C4-2B (cell line): ENCODE measurements at regions not wholly inside any gene's neighbourhood (a gene's known extent, or its start where the extent isn't known, plus 50 kb on each side); places are given as distances from the start of the nearest gene placed in this dataset.

Source experiments
- CTCF ChIP-seq: fragments of 450-650 bp; conservative IDR thresholded peaks from 2 replicates; pipeline ENCODE4 v1.5.1; 2017; ENCODE audit warnings: mild to moderate bottlenecking
- ZFX ChIP-seq: fragments of 450-650 bp; IDR thresholded peaks from 2 replicates; pipeline ENCODE4 v1.6.1; 2017

GRCh38 chr2:100756704-100757103 is 63.2 kb upstream of the NPAS2 start:
- TF ChIP-seq CTCF (no peak), ZFX (no peak)
